DMS79 treated with DMSO at 0.1 percent for 48 hours (cell line): ENCODE measurements at regions not wholly inside any gene's neighbourhood (a gene's known extent, or its start where the extent isn't known, plus 50 kb on each side); places are given as distances from the start of the nearest gene placed in this dataset.

Source experiments
- DNase-seq: peaks from one replicate; lab custom pipeline; 2025; lab: John Stamatoyannopoulos, UW

DNA sequence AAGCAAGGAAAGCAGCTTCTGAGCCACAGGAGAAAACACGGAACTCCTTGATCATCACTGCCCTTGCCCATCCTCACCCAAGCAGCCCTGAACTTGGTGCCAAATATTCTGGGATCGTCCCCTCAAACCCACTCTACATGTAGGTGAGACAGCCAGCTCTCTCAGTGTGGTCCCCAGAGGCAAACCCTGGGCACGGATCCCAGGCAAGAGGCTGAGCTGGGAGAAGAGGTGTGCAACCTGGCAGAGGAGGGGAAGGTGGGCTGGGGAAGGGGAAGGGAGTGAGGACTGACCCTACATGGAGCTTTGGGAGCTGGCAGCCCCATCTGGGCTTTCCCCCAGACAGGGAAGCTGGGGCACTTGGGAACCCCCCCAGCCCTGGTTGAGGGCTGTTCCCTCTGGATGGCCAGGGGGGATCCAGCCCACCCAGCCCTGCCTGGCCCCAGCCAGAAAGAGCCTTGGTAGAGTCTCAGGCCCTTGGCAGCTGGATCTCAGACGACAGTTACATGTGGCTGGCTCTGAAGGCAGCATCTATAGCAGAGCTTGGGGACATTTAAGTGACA is 186.2 kb upstream of the CST7 start:
- no peak for DNase-seq

DNA sequence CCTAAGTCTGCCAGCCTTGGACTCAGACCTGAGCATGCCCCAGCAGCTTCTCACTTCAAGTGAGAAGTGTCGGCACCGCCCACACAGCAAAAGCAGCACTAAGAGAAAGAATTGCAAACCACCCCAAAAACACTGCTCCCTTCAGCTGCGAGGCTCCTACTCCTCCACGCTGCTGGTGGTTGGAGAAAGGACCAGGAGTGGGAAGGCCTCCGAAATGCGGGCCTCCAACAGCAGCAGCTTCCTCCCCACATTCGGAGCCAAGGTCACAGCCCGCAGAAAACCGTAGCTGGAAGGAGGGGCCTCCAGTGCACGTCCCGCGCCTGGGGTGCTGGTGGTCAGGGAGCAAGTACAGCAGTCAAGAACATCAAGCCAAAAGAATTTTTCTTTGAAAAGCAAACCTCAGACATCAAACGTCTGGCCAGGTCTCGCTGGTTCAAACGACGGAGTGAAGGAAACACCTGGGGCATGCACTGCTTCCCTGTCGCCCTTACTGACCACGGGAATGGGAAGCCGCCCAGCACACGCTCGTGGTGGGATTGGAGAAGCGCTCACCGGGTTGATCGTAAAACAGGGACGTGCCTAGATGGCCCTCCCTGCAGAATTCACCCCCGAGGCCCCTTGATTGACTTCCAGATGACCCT is 185.6 kb upstream of the CST7 start:
- DNase-seq: no peak

DNA sequence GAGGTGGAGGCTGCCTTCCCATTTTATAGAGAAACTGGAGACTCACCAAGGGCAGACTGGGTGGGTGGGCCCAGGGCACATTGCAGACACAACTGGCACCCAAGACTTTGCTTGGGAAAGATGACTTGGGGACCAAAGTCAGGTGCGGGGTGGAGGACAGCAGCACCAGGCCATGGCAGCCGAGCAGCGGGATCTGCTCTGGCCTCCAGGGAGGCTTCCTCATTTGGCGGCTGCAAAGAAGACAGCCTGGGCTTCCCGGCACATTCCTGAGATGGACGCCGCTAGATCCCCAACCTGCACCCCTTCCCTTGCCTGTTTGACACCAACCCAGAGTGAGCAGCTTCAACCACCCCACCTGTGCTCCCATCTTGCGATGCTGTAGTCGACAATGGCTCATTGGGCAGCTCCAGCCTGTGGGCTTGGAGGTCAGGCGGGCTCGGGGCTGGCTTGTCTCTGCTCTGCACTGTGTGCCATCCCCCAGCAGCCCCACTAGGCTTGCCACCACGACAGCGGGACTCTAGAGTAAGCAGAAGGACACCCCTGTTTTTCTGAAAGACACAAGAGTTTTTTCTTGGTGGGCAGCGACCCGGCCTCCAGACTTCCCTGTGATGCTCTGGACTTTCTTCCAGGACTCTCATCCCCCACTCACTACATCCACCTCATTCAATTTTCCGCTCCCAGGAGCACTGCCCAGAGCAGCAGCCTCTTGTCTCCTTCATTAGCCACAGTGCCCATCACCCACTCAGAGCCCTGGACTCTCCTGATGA is 184.9 kb upstream of the CST7 start:
- no peak for DNase-seq

DNA sequence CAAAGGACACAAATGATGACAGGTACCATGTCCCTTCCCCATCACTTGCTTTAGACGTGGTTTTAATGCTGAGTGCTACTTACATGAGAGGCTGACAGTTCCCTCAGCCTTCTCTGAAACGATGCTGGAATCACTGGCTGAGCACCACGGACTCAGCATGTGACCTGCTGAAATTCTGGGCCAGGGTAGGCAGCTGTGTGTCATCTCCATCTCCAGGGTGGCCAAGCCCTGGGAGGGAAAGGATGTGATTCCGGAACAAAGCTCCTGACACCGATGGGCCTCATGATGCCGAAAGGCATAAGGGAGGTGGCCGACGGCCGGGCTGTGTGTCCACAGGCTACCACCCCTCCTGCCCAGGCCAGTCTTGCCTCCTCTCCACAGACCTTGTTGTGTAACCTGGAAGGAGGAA is 184.3 kb upstream of the CST7 start:
- no peak for DNase-seq

DNA sequence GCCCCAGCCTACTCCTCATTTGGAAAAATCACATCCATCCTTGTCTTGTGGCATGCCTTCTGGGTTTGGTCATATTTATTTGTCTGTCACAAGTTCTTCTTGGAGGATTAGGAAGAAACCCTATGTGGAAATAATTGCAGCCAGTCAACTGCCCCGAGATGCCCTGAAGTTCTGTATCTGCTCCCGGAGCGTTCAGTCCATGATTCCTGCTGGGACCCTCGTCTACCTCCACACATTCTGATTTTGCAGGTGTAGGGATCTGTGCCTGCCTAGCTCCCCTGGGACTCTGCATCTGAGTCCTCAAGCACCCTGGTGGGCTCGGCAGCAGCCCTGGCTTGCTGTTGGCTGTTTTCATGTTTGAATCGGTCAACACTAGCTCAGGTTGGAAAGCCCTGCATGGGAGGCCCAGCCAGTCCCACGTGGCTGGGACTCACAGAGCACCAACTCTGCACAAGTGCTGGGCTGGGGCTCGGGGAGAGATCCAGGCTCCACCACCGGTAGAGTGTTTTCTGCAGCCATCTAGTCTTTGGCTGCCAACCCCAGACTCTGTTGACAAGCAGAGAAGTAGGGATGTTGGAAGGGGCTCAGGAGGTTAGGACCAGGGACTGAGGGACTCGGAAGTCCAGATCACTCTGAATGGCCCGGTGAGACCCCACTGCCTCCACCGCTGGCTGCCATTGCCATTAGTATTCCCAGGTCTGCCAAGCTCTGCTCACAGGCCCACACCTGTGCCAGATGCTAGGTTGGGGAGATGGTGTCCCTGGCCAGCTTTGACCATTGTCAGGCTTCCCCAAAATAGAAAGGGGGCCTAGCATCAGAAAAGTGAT is 183.5 kb upstream of the CST7 start:
- DNase-seq: no peak

DNA sequence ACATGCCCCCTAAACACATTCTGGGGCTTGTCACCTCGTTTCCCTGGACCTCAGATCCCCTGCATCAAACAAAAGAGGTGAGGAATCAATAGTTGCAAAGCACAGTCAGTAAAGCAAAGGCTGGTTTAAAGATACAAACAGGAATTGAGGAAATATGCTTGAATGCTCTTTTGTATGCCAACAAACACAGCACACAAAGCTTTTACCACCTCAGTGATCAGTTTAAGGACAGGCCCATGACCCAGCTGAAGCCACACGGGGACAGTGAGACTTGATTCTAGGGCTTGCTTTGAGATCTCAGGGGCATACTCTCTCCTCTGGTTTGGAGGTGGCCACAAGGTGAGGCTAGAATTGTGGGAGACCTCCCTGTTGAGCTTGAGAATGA is 182.9 kb upstream of the CST7 start:
- no peak for DNase-seq

DNA sequence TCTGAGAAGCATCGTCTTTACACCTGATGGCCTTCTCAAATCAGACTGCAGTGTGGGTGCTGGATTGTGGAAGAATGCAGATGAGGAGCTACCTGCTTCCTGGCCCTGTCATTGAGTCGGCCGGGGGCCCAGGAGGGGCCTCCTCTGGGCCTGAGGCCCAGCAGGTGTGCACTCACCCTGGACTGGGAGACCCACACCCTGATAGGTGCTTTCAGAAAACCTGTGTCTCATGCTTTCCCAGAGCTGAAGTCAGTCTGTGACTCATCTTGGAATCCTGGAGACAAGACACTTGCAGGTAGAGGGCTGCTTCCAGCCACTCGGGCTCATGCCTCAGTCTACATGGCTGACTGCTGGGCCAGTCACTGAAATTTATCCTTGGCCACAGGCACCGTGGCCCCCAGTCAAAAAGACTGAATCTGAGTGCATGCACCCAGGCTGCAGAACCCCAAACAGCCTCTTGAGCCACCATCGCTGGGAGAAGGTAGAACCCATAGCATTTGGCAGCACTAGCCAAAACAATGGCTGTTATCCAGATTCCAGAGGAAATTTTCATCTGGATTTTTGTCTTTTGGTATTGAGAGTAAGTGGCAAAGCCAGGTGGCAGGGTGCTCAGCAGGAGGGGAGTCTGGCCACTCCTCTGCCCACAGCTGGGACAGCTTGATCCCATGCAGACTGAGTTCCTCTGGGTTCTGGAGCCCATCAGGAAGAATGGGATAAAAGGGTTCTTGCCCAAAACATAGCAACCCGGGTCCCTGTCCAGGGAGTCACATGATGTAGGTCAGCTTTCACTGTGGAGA is 182.0 kb upstream of the CST7 start:
- DNase-seq: no peak

DNA sequence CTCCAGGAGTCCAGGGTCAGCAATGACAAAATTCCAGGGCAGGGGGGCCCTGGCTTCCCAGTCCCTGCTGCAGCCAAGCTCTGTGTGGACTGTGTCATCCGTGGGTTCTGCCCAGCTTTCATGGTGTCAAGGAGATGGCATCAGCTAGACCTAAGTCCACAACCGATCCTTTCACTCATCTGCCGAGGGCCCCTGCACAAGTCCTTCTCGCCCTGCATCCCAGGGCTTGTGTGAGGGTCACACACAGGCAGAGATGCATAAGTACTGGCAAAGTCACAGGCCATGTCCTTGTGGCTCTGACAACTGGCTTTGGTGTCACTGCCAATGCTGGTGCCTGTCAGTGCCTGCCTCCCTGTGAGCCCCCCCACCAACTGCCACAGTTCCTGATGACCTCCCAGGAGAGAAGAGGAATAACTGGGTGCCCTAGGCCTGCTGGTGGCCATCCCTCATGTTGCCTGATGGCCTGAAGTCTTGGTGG is 181.4 kb upstream of the CST7 start:
- DNase-seq: no peak

DNA sequence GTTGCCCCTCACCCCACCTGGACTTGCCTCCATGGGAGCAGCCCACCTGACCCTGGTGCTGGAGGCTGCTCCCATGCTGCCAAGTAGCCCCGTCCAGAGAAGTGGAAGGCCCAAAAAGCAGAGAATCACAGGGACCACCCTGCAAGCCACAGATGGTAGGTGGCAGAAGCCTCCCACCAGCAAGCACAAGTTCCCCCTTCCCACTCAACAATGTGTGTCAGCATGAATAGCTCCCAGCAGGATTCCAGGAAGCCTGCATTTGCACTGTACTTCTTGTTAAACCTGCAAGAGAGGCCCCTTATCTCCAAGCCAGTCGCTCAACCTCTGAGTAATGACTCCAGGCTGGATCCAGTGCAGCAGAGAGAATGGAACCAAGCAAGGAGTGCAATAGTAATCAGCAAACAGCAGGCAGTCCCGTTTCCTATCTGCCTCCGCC is 180.8 kb upstream of the CST7 start:
- no peak for DNase-seq

DNA sequence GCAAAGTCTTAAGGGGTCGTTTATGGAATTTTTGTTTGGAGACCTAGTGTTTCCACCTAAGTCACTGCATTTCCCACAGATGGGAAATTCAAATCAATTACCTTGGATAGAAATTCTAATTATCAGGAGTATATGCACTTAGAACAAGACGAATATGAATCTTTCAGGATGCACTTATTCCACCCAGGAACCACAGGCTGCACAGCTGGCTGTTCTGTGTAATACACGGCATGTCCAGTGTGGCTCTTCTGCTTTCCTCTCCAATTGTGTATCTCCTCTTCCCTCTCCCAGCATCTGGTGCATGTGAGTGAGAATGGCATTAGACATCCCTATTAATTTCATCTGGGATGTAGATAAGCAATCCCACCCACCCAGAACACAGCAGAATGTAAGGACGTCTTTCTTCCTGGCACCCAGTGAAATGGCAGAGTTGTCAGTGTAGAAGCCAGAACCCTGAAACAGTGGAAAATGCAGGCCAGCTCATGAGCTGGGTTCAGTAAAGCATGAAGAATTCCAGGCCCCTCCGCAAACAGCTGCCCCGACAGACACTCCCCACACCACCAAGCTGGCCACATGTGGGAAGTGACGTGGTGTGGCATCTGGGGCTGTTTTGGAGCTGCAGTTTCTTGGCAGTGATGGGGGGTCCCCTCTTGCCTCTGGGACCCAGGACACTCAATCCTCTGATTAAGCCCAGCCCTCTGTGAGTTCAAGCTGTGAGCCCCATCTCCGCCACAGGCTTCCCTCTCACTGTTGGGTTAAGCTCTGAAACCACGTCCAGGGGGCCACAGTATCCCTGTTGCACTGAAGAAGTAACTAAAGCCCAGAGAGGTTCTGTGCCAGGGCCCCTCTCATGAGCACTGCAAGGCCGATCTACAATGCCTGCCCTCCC is 180.1 kb upstream of the CST7 start:
- DNase-seq: no peak

DNA sequence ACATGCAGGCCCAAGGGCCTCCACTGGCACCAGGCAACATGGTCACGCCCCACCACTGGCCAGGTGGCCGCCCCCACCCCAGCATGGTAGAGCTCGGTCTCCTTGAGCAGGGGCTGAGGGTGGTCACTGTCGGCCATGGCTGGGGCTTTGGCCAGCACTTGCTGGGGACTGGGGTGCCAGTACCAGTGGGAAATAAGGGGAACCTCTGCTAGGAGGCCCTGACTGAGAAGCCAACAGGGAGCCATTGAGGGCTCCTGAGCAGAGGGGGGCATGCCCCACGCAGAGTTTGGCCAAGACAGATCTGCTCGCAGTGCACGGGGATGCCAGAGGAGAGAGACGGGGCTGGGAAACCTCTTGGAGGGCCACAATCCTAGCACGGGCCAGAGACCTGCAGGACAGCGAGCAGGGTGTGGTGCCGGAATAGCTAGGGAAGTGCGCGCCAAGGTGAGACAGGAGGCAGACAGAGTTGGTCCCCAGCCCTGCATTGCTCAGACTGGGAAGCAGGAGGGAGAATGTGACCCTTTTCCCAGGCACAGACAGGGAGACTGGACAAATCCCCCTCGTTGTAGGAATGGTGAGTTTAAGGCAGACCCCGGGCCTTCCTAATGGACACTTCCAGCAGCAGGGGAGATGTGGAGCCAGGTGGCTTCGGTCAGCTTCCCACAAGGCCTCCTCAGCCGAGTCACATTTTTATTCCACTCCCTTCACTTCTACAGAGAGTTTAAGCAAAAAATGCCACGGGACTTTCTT is 179.0 kb upstream of the CST7 start:
- DNase-seq: no peak

DNA sequence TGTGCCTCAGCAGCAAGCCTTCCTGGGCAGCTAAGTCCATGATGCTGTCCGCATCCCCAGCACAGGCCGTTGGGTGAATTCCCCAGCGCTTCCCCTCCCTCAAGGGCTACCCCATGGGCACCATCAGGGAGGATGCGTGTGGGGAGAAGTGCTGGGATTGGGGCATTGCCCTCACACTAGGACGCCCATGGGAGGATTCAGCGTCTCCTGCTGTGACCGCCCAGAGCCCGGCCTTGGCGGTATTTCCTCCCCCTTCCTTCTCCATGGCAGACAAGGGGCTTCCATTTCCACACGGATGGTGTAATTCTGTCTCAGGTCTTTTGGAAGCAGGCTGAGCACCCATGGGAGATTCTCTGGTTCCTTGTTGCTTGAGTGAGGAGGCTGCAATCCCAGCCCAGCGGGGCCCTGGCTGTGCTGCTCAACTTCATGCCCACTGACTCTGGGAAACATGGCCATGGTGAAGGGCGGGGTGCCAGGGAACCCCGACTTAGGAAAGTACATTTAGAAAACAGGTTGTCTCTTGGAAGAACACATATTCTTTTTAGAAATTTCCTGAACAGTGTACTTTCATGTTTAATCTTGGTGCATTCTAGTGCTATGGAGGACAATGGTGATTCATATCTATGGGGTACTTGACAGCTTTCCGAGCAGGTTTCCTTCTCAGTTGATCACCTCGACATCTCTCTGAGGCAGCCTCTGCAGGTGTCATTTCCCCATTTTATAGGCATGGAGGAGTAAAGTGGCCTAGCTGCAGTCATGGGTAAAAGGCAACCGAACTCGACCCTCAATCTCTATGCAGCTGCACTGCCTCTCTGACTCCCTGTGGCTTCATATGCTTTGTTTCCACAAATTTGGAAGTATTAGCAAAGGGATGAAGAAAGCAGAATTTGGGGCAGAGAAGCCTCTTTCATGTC is 178.2 kb upstream of the CST7 start:
- no peak for DNase-seq

DNA sequence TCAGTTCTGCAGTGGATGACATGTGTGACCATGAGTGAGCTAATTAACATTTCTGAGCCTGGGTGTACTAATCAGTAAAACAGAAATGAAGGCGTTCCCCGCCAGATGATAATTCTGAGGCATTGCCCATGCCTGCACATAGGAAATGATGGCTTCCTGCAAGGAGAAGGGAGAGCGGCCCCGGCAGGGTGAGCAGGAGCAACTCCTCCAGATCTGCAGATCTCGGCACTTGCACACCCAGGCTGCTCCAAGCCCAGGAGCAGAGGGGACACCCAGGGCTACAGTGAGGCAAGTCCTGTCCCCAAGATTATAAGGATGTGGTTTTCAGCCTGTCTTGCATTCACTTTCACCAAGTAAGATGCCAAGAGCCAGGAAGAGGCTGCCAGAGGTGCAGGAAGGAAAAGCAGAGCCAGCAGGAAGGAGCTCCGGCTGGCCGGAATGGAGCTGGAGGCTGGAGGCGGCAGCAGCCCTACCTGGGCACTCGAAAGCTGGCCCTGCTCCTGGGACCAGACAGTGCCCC is 177.5 kb upstream of the CST7 start:
- DNase-seq: no peak

DNA sequence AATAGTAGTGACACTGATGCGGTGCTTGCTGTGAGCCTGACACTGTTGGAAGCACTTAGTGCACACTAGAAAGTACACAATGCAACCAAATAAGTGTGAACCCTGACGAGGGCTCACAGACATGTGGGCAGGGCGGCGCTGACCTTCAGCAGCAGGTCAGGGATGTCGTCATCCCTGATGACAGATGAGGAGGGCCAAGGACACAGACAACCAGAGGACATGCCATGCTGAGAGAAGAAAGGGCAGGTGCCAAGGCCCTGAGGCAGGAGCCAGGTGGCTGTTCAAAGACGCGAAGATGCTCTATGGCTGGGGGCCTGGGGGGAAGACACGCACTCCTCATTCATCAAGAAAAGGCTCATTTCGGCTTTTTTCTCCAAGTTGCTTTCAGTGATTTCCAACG is 176.4 kb upstream of the CST7 start:
- no peak for DNase-seq

DNA sequence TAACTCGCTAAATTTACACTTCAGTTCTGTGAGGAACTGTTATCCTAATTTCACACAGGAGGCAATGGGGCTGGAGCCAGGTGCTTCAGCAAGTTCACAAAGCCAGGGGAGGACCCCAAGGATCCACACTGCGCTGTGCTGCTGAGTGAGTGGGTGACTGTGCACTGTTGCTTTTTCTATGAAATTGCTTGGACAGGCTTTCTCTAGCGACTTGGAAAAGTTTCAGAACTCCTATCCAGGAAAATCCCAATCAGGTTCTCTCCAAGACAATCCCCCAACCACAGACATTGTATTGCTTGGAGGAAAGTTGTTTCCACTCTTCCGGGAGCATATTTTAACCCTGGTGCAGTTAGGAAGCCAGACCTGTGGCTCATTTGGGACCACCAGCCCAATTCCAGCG is 175.9 kb upstream of the CST7 start:
- DNase-seq: no peak

DNA sequence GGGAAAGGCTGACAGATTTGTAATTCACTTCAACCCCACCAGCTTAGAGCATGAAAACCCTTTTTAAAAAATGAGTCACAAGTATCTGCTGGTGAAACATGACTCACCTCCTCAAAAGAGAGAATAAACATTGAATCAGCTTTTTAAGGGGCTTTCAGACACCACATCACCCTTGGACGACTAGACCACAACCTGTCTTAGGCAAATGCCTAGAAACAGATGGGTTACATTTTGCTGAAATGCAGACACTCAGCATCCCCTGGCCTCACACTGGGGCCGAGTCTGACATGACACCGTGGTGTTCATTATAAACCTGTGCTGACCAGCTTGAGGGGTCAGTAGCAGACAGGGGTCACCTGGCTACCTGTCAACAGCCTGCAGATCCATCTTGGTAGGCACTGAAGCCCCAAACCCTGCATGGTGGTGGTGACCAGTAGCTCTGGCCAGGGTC is 175.3 kb upstream of the CST7 start:
- DNase-seq: no peak

DNA sequence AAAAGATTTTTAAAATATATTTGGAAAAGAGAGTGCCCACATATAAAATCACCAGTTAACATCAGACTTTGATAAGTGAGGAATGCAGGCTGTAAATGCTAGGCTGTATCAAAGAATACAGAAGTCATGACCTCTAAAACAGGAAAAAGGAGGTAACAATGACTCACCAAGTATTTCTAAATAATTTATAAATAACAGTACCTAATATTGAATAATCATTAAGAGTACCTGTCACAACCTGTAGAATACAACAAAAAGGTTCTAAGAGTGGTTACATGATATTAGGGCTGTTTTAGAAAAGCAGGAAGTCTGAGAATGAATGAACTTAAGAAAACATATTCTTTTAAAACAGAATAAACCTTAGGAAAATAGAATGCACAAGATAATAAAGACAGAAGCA is 173.1 kb upstream of the CST7 start:
- no peak for DNase-seq

DNA sequence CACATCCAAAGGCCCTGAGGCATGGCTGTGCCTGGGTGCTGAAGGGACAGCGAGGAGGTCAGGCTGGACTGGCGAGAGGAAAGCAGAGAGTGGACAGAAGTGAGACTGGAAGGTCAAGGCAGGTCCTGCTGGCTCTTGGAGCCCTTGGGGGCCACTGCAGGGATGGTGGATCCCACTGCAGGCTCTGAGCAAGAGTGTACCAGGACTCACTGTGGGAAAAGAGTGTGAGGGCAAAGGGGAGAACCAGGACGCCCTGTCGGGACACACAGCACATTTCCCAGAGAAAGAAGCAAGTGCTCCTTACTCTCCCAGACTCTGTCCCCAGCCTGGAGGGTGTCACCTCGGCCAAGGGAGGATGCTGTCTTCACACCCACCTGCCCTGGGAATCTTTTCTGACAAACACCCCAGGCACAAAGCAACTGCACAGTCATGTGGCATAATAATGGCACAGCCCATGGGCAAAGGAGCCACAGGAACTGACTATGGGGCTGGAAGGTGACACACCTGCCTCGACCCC is 172.3 kb upstream of the CST7 start:
- no peak for DNase-seq
